Activated gamma-delta T cell treated with Interleukin-2 at 50 U/mL for 16 hours (primary cell): ENCODE measurements at regions not wholly inside any gene's neighbourhood (a gene's known extent, or its start where the extent isn't known, plus 50 kb on each side); places are given as distances from the start of the nearest gene placed in this dataset.

Experiments
- DNase-seq: peaks from one replicate; pipeline ENCODE4 v3.0.0-alpha.2; 2020

DNA sequence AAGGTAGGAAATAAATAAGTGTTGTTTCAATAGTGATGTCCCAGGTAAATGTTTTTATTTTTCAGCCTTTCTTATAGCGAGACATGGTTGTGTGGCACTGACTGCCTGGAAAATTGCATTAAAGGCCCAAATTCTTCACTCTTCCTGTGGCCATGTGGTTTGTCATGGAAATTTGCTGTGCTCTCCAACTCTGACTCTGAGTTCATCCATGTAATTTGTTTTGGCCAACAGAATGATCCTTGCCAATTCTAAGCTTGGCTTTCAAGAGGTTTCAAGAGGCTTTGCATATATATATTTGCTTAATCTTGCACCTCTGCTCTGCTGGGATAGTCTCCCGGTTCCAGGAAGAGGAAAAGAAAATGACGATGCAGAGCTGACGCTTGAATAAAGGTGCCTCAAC is 107.5 kb upstream of the ARHGEF26 start:
- DNase-seq = no peak

GRCh38 chr3:154015307-154015706 is 105.9 kb upstream of the ARHGEF26 start:
- no peak for DNase-seq

GRCh38 chr3:154018100-154018696 is 103.0 kb upstream of the ARHGEF26 start:
- peak; percentile 8 for DNase-seq

DNA sequence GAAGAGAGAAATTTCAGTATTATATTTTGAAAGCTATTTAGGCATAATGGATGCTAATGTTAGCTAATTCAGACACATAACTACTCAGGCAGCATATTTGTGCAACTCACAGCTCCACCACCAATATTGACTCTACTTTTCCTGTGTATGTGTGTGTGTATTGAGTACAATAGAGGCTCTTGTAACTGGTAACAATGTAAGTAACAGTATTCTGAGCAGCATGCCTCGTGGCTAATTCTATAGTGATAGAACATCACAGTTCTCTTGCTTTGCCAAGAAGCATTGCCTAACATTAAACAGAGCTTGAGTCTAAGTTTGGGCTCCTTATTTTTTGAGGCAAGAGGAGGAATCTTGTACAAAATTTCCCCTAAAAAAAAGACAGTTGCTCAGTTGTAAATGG is 98.6 kb upstream of the ARHGEF26 start:
- no peak for DNase-seq

- DNase-seq = no peak
Observed at GRCh38 chr3:154023148-154023547, 98.0 kb upstream of the ARHGEF26 start.

GRCh38 chr3:154025007-154025406 is 96.2 kb upstream of the ARHGEF26 start:
- DNase-seq = no peak

- DNase-seq = no peak
Observed at GRCh38 chr3:154029926-154030325, 91.3 kb upstream of the ARHGEF26 start.

DNA sequence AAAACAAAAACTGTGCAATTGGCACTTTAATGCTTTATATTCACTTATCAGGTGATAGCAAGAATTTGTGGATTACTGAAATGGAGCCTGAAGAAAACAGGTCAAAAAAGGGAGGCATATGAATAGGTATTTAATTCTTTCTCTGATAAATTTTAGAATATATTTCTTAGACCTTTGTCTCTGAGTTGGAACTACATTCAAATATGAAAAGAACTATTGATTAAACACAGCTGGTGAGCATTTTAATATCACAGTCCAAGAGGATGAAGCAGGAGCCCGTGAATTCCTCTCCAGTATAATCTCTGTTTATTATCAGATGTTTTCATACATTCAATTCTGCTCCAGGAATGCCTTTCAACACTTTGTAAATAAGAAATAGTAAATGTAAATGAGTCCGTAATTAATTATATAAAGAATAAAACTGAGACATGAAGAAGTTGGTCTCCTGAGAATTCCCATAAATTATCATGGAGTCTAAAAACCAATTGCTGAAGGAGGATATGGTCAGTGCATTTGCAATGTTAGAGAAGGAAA is 86.3 kb upstream of the ARHGEF26 start:
- no peak for DNase-seq

DNA sequence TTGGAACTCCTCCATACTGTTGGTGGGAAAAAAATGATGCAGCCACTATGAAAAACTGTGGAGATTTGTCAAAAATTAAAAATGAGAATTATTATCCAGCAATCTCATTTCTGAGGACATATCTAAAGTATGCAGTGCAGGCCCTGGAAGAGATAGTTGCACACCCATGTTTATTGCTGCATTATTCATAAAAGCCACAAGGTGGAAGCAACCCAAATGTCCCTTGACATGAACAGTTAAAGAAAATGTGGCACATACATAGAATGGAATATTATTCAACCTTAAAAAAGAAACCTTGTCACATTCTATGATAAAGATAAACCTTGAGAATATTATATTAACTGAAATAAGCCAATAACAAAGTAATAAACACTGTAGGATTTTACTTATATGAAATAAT is 80.9 kb upstream of the ARHGEF26 start:
- no peak for DNase-seq

GRCh38 chr3:154044671-154045070 is 76.5 kb upstream of the ARHGEF26 start:
- no peak for DNase-seq

- no peak for DNase-seq
Observed at GRCh38 chr3:154050216-154050615, 71.0 kb upstream of the ARHGEF26 start.

- no peak for DNase-seq
Observed at GRCh38 chr3:154050766-154051165, 70.4 kb upstream of the ARHGEF26 start.

DNA sequence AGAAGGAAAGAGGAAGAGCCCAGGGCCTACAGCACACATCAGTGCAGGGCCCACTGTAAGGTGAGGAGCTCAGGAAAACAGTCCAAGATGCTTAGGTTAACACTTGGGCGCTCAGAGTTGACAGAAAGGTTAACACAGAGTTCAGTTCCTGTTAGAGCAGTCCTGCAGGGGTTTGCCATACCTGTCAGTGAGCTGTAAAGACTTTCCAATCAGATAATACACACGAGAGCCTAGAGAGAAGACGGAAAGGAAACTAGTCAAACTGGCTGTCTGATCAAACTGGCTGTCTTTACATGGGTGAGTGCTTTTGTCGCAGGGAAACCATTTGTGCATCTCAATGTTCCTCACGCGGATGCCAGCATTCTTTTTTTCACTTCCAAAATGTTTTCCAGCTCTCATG is 61.4 kb upstream of the ARHGEF26 start:
- no peak for DNase-seq

DNA sequence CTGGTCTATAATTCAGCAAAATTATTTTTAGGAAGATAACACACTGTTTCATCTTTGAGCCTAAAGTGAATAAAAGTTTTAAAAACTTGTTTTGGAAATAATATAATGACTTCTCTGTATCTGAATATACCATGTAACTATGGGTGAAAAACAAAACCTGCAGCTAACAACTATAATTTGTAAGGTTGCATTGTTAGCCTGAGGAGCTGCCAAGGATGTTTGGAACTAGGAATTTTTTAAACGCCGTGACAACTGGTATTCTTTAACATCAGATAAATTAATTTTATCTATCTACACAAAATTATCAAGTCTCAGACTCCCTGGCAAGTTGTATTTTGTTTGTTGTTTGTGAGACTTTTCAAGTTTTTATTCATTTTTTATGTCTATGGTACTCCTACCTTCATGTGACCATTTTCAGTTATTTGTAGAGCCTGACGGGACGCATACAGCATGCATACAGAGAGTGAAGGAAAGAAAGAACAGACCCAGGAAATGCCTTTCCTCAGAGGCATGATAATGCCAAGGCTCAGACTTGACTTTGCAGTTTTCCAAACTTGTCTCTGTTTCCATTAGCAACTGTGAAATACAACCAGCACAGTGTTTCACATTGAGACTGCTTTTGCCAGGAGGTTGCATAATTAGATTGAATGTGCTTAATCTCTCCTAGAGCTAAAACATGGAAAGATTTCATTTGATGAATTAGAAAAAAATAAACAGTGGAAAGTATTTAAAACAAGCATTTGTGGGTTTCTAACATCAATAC is 60.8 kb upstream of the ARHGEF26 start:
- no peak for DNase-seq

- no peak for DNase-seq
Observed at GRCh38 chr3:154061001-154061370, 60.2 kb upstream of the ARHGEF26 start.

- DNase-seq = no peak
Observed at GRCh38 chr3:154062513-154062912, 58.7 kb upstream of the ARHGEF26 start.

DNA sequence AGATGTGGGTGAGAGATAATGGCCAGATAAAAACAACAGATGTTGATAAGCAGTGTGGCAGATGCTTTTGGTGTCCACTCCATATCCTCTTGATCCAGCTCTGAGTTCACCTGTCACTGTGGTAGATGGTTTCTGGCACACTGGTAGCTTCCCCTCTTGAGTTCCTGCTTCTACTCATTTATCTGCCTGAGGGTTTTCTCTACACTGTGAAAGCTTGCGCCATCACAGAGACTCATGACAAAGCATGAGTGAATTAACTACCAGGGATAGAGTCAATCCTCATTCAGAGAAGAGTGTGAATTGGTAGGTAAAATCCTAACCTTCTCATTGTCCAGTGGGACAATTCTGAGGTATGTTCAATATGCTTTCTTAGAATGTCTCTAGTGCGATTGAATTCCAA is 50.0 kb upstream of the ARHGEF26 start:
- no peak for DNase-seq
